Sciatic nerve (tissue), 2 donors: ENCODE measurements at regions not wholly inside any gene's neighbourhood (a gene's known extent, or its start where the extent isn't known, plus 50 kb on each side); places are given as distances from the start of the nearest gene placed in this dataset.
"Not testable (repeated sequence)": the region's sequence is repeated elsewhere in the genome, so short reads cannot be mapped to it uniquely, and the experiment has no call there.

Experiments used
- ATAC-seq: fragments of 200-7000 bp; cut with Tn5 transposase; one replicate; pipeline ENCODE4 v1.9.1; 2020; ENCODE audit warnings: mild to moderate bottlenecking, moderate library complexity
- DNase-seq: peaks from one replicate; pipeline ENCODE4 v3.0.0-alpha.2; 2020; ENCODE audit warnings: low spot score
- intact Hi-C: fragments of 100-400 bp; cut with DNase I; formaldehyde crosslinking; loops from one replicate; pipeline ENCODE4 v1.14.2; 2022
- donor health status: DM: no; HTN: no; CAD: no.
- donor health status: DM: no; HTN: no; CAD: no.

GRCh38 chr1:145553795-145554194 lies 54.0 kb upstream of the GPR89A start:
- intact Hi-C loops, DNase-seq, ATAC-seq: not testable (repeated sequence)

- intact Hi-C loops: no loop called here
- ATAC-seq (no peak), DNase-seq (no peak)
Measured at GRCh38 chr1:145545055-145545454, 62.7 kb upstream of the GPR89A start.

GRCh38 chr1:145541685-145542084 lies 66.1 kb upstream of the GPR89A start:
- DNase-seq, intact Hi-C loops, ATAC-seq: not testable (repeated sequence)

GRCh38 chr1:145541246-145541645 lies 66.5 kb upstream of the GPR89A start:
- ATAC-seq, DNase-seq, intact Hi-C loops: not testable (repeated sequence)

GRCh38 chr1:145538118-145538882 lies 69.5 kb upstream of the GPR89A start:
- ATAC-seq, intact Hi-C loops, DNase-seq: not testable (repeated sequence)

GRCh38 chr1:145537003-145537402 lies 70.8 kb upstream of the GPR89A start:
- ATAC-seq, intact Hi-C loops, DNase-seq: not testable (repeated sequence)

- ATAC-seq, DNase-seq, intact Hi-C loops: not testable (repeated sequence)
Measured at GRCh38 chr1:145535461-145535860, 72.3 kb upstream of the GPR89A start.

- ATAC-seq, DNase-seq, intact Hi-C loops: not testable (repeated sequence)
Measured at GRCh38 chr1:145528068-145528564, 79.7 kb upstream of the GPR89A start.

- DNase-seq, intact Hi-C loops, ATAC-seq: not testable (repeated sequence)
Measured at GRCh38 chr1:145520159-145520558, 87.6 kb upstream of the GPR89A start.

- intact Hi-C loops, DNase-seq, ATAC-seq: not testable (repeated sequence)
Measured at GRCh38 chr1:145519302-145519701, 88.5 kb upstream of the GPR89A start.

- ATAC-seq, intact Hi-C loops, DNase-seq: not testable (repeated sequence)
Measured at GRCh38 chr1:145513017-145513416, 87.6 kb upstream of the NBPF20 start.

- intact Hi-C loops, DNase-seq: not testable (repeated sequence)
- ATAC-seq: peak; percentile 84
Measured at GRCh38 chr1:145508053-145508452, 82.7 kb upstream of the NBPF20 start.

GRCh38 chr1:145505663-145506647 lies 80.6 kb upstream of the NBPF20 start:
- intact Hi-C loops, DNase-seq: not testable (repeated sequence)

GRCh38 chr1:145504834-145505413 lies 79.5 kb upstream of the NBPF20 start:
- peak; percentile 78 for ATAC-seq
- DNase-seq, intact Hi-C loops: not testable (repeated sequence)

More at GRCh38 chr1:145505663-145506647, 80.6 kb upstream of the NBPF20 start:
- ATAC-seq: peak; percentile 60

- DNase-seq, ATAC-seq, intact Hi-C loops: not testable (repeated sequence)
Measured at GRCh38 chr1:145504310-145504709, 78.9 kb upstream of the NBPF20 start.

GRCh38 chr1:145500251-145500650 lies 74.8 kb upstream of the NBPF20 start:
- DNase-seq, ATAC-seq, intact Hi-C loops: not testable (repeated sequence)

- ATAC-seq, intact Hi-C loops, DNase-seq: not testable (repeated sequence)
Measured at GRCh38 chr1:145495077-145495871, 69.9 kb upstream of the NBPF20 start.
